Upper lobe of left lung (tissue), 4 donors: ENCODE measurements at regions not wholly inside any gene's neighbourhood (a gene's known extent, or its start where the extent isn't known, plus 50 kb on each side); places are given as distances from the start of the nearest gene placed in this dataset.

ENCODE experiments used
- POLR2A ChIP-seq, 4 donors: fragments of 450-650 bp; IDR thresholded peaks; one replicate each; pipeline ENCODE4 v1.5.1; 2016 to 2017; ENCODE audit warnings: antibody characterized with exemption in 4 of 4, mild to moderate bottlenecking in 2 of 4
- TF ChIP-seq, protein P1 (sequence below), 6 experiments: fragments of 450-650 bp in 4 of 6; fragments of 200-600 bp in 2 of 6; sonication (generic) in 2 of 6; IDR thresholded peaks; one replicate each; pipeline ENCODE4 v1.5.1; 2016 to 2019; ENCODE audit warnings: antibody characterized with exemption in 6 of 6

DNA sequence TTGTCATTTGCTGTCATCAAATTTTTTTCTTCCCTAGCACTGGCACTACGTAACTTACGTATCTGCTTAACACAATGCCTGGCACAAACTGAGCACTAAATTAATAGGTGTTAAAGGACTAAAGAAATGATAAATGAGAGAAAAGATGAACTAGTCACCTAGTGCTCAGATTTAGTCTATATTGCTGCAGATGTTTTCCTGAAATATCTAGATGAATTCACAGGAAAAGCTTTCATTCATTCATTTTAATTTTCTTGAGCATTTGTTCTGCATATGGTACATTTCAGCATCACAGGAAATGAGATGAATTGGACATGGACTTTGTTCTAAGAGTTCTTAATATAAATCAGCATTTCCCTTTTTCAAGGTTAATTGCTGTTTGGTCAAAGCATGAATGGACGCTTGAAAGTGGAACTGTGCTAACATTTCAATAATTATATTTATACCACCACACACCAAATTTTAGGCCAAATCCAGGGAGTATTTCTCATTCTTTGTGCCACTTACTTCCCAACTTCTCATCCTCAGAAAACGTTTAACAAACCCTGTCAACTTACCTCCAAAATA lies 163.2 kb upstream of the MDFIC start:
- TF ChIP-seq, protein P1, sequence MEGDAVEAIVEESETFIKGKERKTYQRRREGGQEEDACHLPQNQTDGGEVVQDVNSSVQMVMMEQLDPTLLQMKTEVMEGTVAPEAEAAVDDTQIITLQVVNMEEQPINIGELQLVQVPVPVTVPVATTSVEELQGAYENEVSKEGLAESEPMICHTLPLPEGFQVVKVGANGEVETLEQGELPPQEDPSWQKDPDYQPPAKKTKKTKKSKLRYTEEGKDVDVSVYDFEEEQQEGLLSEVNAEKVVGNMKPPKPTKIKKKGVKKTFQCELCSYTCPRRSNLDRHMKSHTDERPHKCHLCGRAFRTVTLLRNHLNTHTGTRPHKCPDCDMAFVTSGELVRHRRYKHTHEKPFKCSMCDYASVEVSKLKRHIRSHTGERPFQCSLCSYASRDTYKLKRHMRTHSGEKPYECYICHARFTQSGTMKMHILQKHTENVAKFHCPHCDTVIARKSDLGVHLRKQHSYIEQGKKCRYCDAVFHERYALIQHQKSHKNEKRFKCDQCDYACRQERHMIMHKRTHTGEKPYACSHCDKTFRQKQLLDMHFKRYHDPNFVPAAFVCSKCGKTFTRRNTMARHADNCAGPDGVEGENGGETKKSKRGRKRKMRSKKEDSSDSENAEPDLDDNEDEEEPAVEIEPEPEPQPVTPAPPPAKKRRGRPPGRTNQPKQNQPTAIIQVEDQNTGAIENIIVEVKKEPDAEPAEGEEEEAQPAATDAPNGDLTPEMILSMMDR (IDR thresholded peaks at IDR 0.05), result no peak
- no peak for TF ChIP-seq POLR2A (IDR thresholded peaks at IDR 0.05)
